ENCODE measurements at regions not wholly inside any gene's neighbourhood (a gene's known extent, or its start where the extent isn't known, plus 50 kb on each side); places are given as distances from the start of the nearest gene placed in this dataset.

GRCh38 chr5:8875722-8876121 lies 670.2 kb downstream of the SEMA5A start:
- RAD21 ChIA-PET (ENCODE audit: unreplicated experiment), result no interaction called here
- Histone ChIP-seq H3K27ac (ENCODE audit: control insufficient read depth, insufficient read depth) (no peak overlapping the region), H3K36me3 (ENCODE audit: control insufficient read depth in 2 of 2, insufficient read depth in 2 of 2, low read length in 1 of 2) (no peaks in the 10 kb centered on the region), H3K27me3 (replicated peaks in 1 of 2; ENCODE audit: control insufficient read depth in 2 of 2, insufficient read depth in 2 of 2, low read length in 1 of 2) (no peaks in the 10 kb centered on the region), H4K20me1 (ENCODE audit: control insufficient read depth, insufficient read depth) (no peaks in the 10 kb centered on the region), H3K4me3 (no peak overlapping the region), H3K9me3 (replicated peaks; ENCODE audit: control insufficient read depth, insufficient read depth, low read length) (no peaks in the 10 kb centered on the region), H3K4me2 (ENCODE audit: control insufficient read depth, insufficient read depth) (no peak overlapping the region), H3K4me1 (ENCODE audit: control insufficient read depth, insufficient read depth, low read length) (no peaks in the 10 kb centered on the region), H2AFZ (ENCODE audit: control insufficient read depth, low read depth, low read length) (no peak overlapping the region), H3K9ac (ENCODE audit: control insufficient read depth, insufficient read depth, low read length) (no peak overlapping the region), H3K79me2 (ENCODE audit: control insufficient read depth, insufficient read depth, low read length) (no peaks in the 10 kb centered on the region)
- intact Hi-C loops (cut with micrococcal nuclease; ENCODE audit: unreplicated experiment), result no loop called here
- in situ Hi-C loops (cut with MboI), result no loop called here
- CTCF ChIA-PET, result no interaction called here
- POLR2A ChIA-PET, result no interaction called here
- no peak for FAIRE-seq
- no TSS peak for BruUV-seq (replicated peaks)
- 0% methylated on average over 2 of the region's 2 CpGs for WGBS (ENCODE audit: insufficient coverage, insufficient replicate concordance, low lambda C conversion rate, missing lambda C conversion rate)
- no peak for TF ChIP-seq CBFB (IDR thresholded peaks at IDR 0.05; ENCODE audit: low read depth)
- TF ChIP-seq SUZ12 (IDR thresholded peaks at IDR 0.05; ENCODE audit: unreplicated experiment), result no peak
- no peak for TF ChIP-seq MTA2 (IDR thresholded peaks at IDR 0.05; ENCODE audit: low read depth)
- no peak for TF ChIP-seq ZNF217 (IDR thresholded peaks at IDR 0.05)
- TF ChIP-seq, protein P1, sequence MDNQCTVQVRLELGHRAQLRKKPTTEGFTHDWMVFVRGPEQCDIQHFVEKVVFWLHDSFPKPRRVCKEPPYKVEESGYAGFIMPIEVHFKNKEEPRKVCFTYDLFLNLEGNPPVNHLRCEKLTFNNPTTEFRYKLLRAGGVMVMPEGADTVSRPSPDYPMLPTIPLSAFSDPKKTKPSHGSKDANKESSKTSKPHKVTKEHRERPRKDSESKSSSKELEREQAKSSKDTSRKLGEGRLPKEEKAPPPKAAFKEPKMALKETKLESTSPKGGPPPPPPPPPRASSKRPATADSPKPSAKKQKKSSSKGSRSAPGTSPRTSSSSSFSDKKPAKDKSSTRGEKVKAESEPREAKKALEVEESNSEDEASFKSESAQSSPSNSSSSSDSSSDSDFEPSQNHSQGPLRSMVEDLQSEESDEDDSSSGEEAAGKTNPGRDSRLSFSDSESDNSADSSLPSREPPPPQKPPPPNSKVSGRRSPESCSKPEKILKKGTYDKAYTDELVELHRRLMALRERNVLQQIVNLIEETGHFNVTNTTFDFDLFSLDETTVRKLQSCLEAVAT (IDR thresholded peaks at IDR 0.05), result no peak
- TF ChIP-seq SUPT20H (IDR thresholded peaks at IDR 0.05; ENCODE audit: borderline replicate concordance, control insufficient read depth, low read depth, low read length), result no peak
- no peak for TF ChIP-seq MAX (IDR thresholded peaks at IDR 0.05; ENCODE audit: low read depth, low read length)
- no peak for TF ChIP-seq GATAD2B (conservative IDR thresholded peaks at IDR 0.05; ENCODE audit: low read depth)
- TF ChIP-seq, protein P2, sequence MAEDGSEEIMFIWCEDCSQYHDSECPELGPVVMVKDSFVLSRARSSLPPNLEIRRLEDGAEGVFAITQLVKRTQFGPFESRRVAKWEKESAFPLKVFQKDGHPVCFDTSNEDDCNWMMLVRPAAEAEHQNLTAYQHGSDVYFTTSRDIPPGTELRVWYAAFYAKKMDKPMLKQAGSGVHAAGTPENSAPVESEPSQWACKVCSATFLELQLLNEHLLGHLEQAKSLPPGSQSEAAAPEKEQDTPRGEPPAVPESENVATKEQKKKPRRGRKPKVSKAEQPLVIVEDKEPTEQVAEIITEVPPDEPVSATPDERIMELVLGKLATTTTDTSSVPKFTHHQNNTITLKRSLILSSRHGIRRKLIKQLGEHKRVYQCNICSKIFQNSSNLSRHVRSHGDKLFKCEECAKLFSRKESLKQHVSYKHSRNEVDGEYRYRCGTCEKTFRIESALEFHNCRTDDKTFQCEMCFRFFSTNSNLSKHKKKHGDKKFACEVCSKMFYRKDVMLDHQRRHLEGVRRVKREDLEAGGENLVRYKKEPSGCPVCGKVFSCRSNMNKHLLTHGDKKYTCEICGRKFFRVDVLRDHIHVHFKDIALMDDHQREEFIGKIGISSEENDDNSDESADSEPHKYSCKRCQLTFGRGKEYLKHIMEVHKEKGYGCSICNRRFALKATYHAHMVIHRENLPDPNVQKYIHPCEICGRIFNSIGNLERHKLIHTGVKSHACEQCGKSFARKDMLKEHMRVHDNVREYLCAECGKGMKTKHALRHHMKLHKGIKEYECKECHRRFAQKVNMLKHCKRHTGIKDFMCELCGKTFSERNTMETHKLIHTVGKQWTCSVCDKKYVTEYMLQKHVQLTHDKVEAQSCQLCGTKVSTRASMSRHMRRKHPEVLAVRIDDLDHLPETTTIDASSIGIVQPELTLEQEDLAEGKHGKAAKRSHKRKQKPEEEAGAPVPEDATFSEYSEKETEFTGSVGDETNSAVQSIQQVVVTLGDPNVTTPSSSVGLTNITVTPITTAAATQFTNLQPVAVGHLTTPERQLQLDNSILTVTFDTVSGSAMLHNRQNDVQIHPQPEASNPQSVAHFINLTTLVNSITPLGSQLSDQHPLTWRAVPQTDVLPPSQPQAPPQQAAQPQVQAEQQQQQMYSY (CRISPR knock-in tag; IDR thresholded peaks at IDR 0.05), result no peak
- TF ChIP-seq CEBPZ (IDR thresholded peaks at IDR 0.05; ENCODE audit: low read depth, low read length), result no peak
- TF ChIP-seq SMAD5 (IDR thresholded peaks at IDR 0.05; ENCODE audit: low read depth), result no peak
- no peak for TF ChIP-seq RUNX3 (IDR thresholded peaks at IDR 0.05; ENCODE audit: low read length)
- no peak for TF ChIP-seq IRF4 (IDR thresholded peaks at IDR 0.05; ENCODE audit: low read depth, low read length)
- TF ChIP-seq TCF3 (IDR thresholded peaks at IDR 0.05; ENCODE audit: borderline replicate concordance, insufficient read depth, low read depth, low read length), result no peak
- TF ChIP-seq, protein P3, sequence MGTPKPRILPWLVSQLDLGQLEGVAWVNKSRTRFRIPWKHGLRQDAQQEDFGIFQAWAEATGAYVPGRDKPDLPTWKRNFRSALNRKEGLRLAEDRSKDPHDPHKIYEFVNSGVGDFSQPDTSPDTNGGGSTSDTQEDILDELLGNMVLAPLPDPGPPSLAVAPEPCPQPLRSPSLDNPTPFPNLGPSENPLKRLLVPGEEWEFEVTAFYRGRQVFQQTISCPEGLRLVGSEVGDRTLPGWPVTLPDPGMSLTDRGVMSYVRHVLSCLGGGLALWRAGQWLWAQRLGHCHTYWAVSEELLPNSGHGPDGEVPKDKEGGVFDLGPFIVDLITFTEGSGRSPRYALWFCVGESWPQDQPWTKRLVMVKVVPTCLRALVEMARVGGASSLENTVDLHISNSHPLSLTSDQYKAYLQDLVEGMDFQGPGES (IDR thresholded peaks at IDR 0.05), result no peak
- ATAC-seq, result no peak
- DNase-seq (ENCODE audit: low read depth, low spot score), result no peak
- SMC1A ChIA-PET (ENCODE audit: uncharacterized antibody, unreplicated experiment), result interaction anchor here (0.9 kb wide), 1 partner anchor 1359 kb away, joined by 3 read pairs; no protein-coding TSS in a partner anchor

Data from GM12878 (cell line).